ENCODE measurements at regions not wholly inside any gene's neighbourhood (a gene's known extent, or its start where the extent isn't known, plus 50 kb on each side); places are given as distances from the start of the nearest gene placed in this dataset.
"Not testable (repeated sequence)": the region's sequence is repeated elsewhere in the genome, so short reads cannot be mapped to it uniquely, and the experiment has no call there.

DNA sequence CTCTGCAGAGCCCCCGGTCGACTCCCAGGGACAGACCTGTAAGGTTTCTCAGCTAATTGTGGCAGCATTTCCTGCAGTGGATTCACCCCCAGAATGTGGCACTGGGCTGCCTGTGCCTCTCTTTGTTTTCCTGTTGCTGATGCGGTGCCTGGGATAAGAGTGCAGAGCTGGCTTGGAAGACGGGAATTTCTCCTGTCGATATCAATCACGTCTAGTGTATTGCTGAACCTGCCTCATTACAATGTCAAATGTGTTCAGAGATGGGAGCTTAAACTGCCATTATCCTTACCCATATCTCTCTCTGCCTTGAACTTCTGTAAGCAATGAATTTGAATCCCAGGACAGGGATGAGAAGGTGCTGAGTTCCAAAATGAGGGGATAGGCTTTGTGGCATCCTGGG, 350.9 kb downstream of the ADGRD1 start:
- not testable (repeated sequence) for H3K4me1 Mint-ChIP-seq (ENCODE audit: unreplicated experiment); H3K27me3 Mint-ChIP-seq (ENCODE audit: unreplicated experiment); DNase-seq (ENCODE audit: low spot score); H3K27ac Mint-ChIP-seq (ENCODE audit: unreplicated experiment); H3K36me3 Mint-ChIP-seq (ENCODE audit: low read depth, unreplicated experiment); H3K9me3 Mint-ChIP-seq (ENCODE audit: unreplicated experiment); H3K4me3 Mint-ChIP-seq (ENCODE audit: unreplicated experiment)

DNA sequence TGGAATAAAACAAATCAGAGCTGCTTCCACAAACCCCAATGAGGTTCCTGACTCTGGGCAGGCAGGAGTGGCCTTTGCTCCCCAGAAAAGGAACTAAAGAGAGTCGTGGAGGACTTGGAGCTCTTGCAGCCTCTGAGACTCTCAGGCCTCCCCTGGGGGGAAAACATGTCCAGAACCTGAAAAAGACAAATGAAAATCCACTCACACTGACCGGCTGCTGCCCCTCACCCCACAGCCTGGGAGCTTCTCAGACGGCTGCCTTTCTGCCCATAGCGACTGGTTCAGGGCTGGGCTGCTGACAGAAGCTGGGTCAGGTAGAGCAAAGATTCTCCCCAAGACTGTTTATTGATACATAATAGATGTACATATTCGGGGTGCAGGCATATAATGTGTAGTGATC, 356.0 kb downstream of the ADGRD1 start:
- no peak overlapping the region for H3K4me3 Mint-ChIP-seq (ENCODE audit: unreplicated experiment)
- DNase-seq (ENCODE audit: low spot score) = no peak
- H3K9me3 Mint-ChIP-seq (ENCODE audit: unreplicated experiment) = peaks cover 3% of the 10 kb centered on the region
- H3K27ac Mint-ChIP-seq (ENCODE audit: unreplicated experiment) = no peak overlapping the region
- TF ChIP-seq, protein P1, sequence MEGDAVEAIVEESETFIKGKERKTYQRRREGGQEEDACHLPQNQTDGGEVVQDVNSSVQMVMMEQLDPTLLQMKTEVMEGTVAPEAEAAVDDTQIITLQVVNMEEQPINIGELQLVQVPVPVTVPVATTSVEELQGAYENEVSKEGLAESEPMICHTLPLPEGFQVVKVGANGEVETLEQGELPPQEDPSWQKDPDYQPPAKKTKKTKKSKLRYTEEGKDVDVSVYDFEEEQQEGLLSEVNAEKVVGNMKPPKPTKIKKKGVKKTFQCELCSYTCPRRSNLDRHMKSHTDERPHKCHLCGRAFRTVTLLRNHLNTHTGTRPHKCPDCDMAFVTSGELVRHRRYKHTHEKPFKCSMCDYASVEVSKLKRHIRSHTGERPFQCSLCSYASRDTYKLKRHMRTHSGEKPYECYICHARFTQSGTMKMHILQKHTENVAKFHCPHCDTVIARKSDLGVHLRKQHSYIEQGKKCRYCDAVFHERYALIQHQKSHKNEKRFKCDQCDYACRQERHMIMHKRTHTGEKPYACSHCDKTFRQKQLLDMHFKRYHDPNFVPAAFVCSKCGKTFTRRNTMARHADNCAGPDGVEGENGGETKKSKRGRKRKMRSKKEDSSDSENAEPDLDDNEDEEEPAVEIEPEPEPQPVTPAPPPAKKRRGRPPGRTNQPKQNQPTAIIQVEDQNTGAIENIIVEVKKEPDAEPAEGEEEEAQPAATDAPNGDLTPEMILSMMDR (IDR thresholded peaks at IDR 0.05; ENCODE audit: unreplicated experiment) = no peak
- peaks cover 6% of the 10 kb centered on the region for H3K27me3 Mint-ChIP-seq (ENCODE audit: unreplicated experiment)
- peaks cover 3% of the 10 kb centered on the region for H3K4me1 Mint-ChIP-seq (ENCODE audit: unreplicated experiment)
- H3K36me3 Mint-ChIP-seq (ENCODE audit: low read depth, unreplicated experiment) = peaks cover 4% of the 10 kb centered on the region

DNA sequence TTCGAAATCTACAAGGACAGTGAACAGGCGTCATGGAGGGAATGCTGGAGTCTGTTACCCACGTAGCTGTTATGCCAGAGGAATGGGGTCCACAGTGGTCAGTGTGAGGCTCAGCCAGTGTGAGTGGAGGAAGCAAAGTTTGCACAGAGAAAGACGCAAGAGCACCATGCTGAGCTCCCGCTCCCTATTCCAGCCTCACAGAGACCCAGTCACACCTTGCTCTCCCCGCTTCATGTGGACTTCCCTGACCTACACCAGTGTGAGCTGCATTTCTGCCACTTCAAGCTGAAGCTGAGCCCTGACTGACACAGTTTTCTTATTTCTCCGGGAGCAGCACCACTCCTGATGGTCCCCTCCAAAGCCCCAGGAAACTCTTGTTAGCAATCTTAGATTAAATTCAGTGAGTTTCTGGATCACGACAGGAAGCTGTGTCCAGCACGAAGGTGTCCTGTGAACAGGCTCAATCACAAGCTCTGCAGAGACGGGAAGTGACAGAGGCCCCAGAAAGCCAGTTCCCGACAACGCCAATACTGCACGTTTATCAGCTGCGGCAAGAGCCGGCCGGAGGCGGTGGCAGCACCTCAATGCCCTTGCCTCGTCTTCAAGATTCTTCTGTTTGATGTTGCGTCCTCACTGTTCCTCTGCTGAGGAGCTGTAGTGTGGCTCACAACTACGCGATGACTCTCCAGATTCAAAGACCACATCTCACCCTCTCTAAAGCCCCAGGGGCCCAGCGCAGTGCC, 356.7 kb downstream of the ADGRD1 start:
- not testable (repeated sequence) for DNase-seq (ENCODE audit: low spot score); H3K9me3 Mint-ChIP-seq (ENCODE audit: unreplicated experiment); H3K36me3 Mint-ChIP-seq (ENCODE audit: low read depth, unreplicated experiment); H3K4me1 Mint-ChIP-seq (ENCODE audit: unreplicated experiment); H3K4me3 Mint-ChIP-seq (ENCODE audit: unreplicated experiment); H3K27ac Mint-ChIP-seq (ENCODE audit: unreplicated experiment)
- H3K27me3 Mint-ChIP-seq (ENCODE audit: unreplicated experiment) = peaks cover 11% of the 10 kb centered on the region

DNA sequence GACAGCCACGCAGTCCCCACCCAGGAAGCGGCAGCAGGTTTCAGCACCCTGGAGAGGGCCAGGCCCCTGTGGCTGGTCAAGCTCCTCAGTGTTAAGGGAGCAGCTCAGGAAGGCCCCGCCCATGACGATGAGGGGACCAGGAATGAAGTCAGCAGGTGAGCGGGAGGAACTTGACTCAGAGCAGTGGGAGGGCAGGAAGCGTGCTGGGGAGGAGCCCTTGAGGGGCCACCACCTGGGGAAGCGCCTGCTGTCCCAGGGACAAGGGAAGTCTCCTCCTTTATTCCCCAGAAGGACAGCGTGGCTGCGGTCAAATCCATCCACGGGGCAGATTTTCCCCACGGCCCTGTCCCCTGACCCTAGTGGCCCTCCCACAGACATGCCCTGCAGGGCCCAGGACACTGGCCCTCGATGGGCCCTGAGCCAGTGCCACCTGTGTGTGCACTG, 357.6 kb downstream of the ADGRD1 start:
- H3K4me1 Mint-ChIP-seq (ENCODE audit: unreplicated experiment); H3K4me3 Mint-ChIP-seq (ENCODE audit: unreplicated experiment); H3K36me3 Mint-ChIP-seq (ENCODE audit: low read depth, unreplicated experiment); H3K9me3 Mint-ChIP-seq (ENCODE audit: unreplicated experiment); H3K27ac Mint-ChIP-seq (ENCODE audit: unreplicated experiment); DNase-seq (ENCODE audit: low spot score): not testable (repeated sequence)
- peaks cover 11% of the 10 kb centered on the region for H3K27me3 Mint-ChIP-seq (ENCODE audit: unreplicated experiment)

DNA sequence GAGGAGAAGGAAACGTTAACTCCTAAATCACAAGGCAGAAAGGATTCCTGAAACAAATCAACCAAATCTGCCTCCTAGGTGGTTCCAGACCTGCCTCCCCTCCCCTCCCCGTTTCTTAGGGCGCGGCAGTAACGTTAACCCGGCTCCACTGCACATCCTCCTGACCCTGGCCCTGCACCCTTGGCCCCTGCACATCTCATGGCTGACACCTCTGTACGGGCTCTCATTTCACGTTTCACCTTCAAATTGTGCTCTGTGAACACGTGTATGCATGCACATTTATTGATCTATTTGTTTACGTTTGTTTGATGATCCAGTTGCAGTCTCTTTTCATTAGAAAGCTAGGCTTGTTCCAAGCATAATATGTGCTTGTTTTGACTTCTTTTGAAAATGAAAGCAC, 358.1 kb downstream of the ADGRD1 start:
- Mint-ChIP-seq H3K27ac (ENCODE audit: unreplicated experiment) (no peak overlapping the region), H3K27me3 (ENCODE audit: unreplicated experiment) (peaks cover 11% of the 10 kb centered on the region), H3K9me3 (ENCODE audit: unreplicated experiment) (peaks cover 7% of the 10 kb centered on the region), H3K36me3 (ENCODE audit: low read depth, unreplicated experiment) (peaks cover 4% of the 10 kb centered on the region), H3K4me3 (ENCODE audit: unreplicated experiment) (no peak overlapping the region), H3K4me1 (ENCODE audit: unreplicated experiment) (peaks cover 5% of the 10 kb centered on the region)
- TF ChIP-seq, protein P1 (IDR thresholded peaks at IDR 0.05; ENCODE audit: unreplicated experiment) = no peak
- DNase-seq (ENCODE audit: low spot score) = no peak

DNA sequence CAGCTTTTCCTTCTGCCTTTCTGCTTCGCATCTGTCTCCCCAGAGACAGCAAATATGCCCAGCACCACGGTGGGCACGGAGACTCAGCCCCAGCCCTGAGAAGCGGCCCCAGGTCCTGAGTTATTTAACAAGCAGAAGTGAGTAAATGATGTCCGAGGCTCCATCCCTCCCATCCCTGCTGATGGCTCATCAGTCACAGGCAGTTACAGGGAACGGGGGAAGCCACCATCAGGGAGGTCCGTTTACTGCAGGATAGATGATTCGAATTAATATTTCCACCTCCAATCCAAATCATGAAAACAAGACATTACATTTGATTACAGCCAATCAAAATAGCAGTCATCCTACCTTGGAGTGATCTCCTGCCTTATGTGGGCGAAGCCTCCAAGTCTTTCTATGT, 358.7 kb downstream of the ADGRD1 start:
- H3K27ac Mint-ChIP-seq (ENCODE audit: unreplicated experiment); H3K4me1 Mint-ChIP-seq (ENCODE audit: unreplicated experiment); DNase-seq (ENCODE audit: low spot score); H3K9me3 Mint-ChIP-seq (ENCODE audit: unreplicated experiment); H3K36me3 Mint-ChIP-seq (ENCODE audit: low read depth, unreplicated experiment); H3K4me3 Mint-ChIP-seq (ENCODE audit: unreplicated experiment): not testable (repeated sequence)
- H3K27me3 Mint-ChIP-seq (ENCODE audit: unreplicated experiment) = peaks cover 11% of the 10 kb centered on the region

DNA sequence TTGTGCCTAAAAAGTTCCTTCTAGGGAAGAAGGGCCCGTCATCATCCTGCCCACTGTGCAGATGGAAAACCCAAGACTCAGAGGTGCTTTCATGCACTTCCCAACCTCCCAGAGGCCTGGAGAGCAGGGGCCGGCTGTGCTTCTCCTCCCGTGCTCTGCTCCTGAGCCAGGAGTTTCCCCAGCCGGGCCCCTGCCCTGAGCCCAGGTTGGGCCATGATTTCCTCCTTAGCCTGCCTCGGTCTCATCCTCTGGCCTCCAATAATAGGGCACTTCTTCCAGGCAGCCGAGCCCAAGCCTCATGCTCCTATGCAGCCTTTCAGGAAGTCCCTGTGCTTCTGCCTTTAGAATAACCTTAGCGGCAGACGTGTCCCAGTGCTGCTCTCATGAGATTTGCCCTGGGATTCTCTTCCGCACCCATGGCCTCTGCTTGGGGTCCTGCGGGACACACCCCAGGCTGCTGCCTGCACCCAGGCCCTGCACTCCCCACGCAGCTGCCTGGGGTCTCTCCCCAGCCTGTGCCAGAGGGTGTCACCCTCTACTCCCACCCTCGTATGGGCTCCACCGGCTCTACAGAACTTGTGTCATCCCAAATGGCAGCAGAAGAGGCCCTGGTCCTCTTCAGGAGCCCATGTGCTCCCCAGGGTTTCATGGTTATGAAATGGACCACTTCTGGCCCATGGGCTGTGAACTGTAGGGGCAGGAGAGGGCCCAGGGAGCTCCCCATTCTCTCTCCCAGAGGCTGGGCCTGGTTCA, 359.3 kb downstream of the ADGRD1 start:
- Mint-ChIP-seq H3K4me3 (ENCODE audit: unreplicated experiment) (no peak overlapping the region), H3K27ac (ENCODE audit: unreplicated experiment) (no peak overlapping the region), H3K9me3 (ENCODE audit: unreplicated experiment) (peaks cover 10% of the 10 kb centered on the region), H3K36me3 (ENCODE audit: low read depth, unreplicated experiment) (peaks cover 8% of the 10 kb centered on the region), H3K27me3 (ENCODE audit: unreplicated experiment) (peaks cover 11% of the 10 kb centered on the region), H3K4me1 (ENCODE audit: unreplicated experiment) (peaks cover 5% of the 10 kb centered on the region)
- TF ChIP-seq, protein P1 (IDR thresholded peaks at IDR 0.05; ENCODE audit: unreplicated experiment) = no peak
- DNase-seq (ENCODE audit: low spot score) = no peak
